Body of pancreas (tissue), 4 donors: ENCODE measurements at regions not wholly inside any gene's neighbourhood (a gene's known extent, or its start where the extent isn't known, plus 50 kb on each side); places are given as distances from the start of the nearest gene placed in this dataset.

ENCODE experiments used
- CTCF ChIP-seq, 7 experiments: fragments of 450-650 bp in 4 of 7; fragments of 200-600 bp in 3 of 7; sonication (generic) in 3 of 7; IDR thresholded peaks; one replicate each; pipeline ENCODE4 v1.5.1; 2016 to 2019; ENCODE audit warnings: antibody characterized with exemption in 7 of 7
- POLR2A ChIP-seq, 3 donors: fragments of 450-650 bp; IDR thresholded peaks; one replicate each; pipeline ENCODE4 v1.6.1; 2016; ENCODE audit warnings: antibody characterized with exemption in 3 of 3, mild to moderate bottlenecking in 2 of 3

GRCh38 chr2:63772061-63772460 lies 69.6 kb upstream of the UGP2 start:
- no peak for TF ChIP-seq CTCF (IDR thresholded peaks at IDR 0.05)
- no peak for TF ChIP-seq POLR2A (IDR thresholded peaks at IDR 0.05)
